ACHN (cell line): ENCODE measurements at regions not wholly inside any gene's neighbourhood (a gene's known extent, or its start where the extent isn't known, plus 50 kb on each side); places are given as distances from the start of the nearest gene placed in this dataset.

Source experiments
- DNase-seq: peaks from one replicate; pipeline ENCODE4 v3.0.0-alpha.2; 2015
- in situ Hi-C: cut with HindIII; loops from 2 replicates; pipeline ENCODE4 v1.10.0; 2017; ENCODE audit warnings: low sequenced_read_pairs, low pct_ligation_motif_present, low pct_unique_long_range_greater_than_20kb

GRCh38 chr17:59451706-59452105 is 113.7 kb upstream of the DHX40 start:
- in situ Hi-C loops: no loop called here
- peak; percentile 21 for DNase-seq

- in situ Hi-C loops: no loop called here
- DNase-seq: no peak
Measured at GRCh38 chr17:59454633-59455105, 110.7 kb upstream of the DHX40 start.

- DNase-seq: no peak
- in situ Hi-C loops: no loop called here
Measured at GRCh38 chr17:59456428-59456827, 109.0 kb upstream of the DHX40 start.

- no peak for DNase-seq
- in situ Hi-C loops: no loop called here
Measured at GRCh38 chr17:59456923-59457615, 108.3 kb upstream of the DHX40 start.

GRCh38 chr17:59462385-59462784 is 103.0 kb upstream of the DHX40 start:
- no peak for DNase-seq
- in situ Hi-C loops: no loop called here

- in situ Hi-C loops: no loop called here
Measured at GRCh38 chr17:59464246-59464645, 101.2 kb upstream of the DHX40 start.

GRCh38 chr17:59465949-59466307 is 99.5 kb upstream of the DHX40 start:
- no peak for DNase-seq
- in situ Hi-C loops: no loop called here

More at GRCh38 chr17:59464246-59464645, 101.2 kb upstream of the DHX40 start:
- no peak for DNase-seq

- DNase-seq: no peak
- in situ Hi-C loops: no loop called here
Measured at GRCh38 chr17:59466946-59467801, 98.2 kb upstream of the DHX40 start.

GRCh38 chr17:59469786-59470485 is 95.5 kb upstream of the DHX40 start:
- DNase-seq: no peak
- in situ Hi-C loops: no loop called here

GRCh38 chr17:59470624-59471297 is 94.6 kb upstream of the DHX40 start:
- no peak for DNase-seq
- in situ Hi-C loops: no loop called here

- DNase-seq: no peak
- in situ Hi-C loops: no loop called here
Measured at GRCh38 chr17:59476413-59476812, 89.0 kb upstream of the DHX40 start.

GRCh38 chr17:59479141-59479540 is 86.3 kb upstream of the DHX40 start:
- no peak for DNase-seq
- in situ Hi-C loops: no loop called here

GRCh38 chr17:59483860-59484259 is 81.5 kb upstream of the DHX40 start:
- no peak for DNase-seq
- in situ Hi-C loops: no loop called here

GRCh38 chr17:59485015-59485414 is 80.4 kb upstream of the DHX40 start:
- in situ Hi-C loops: no loop called here
- DNase-seq: no peak

GRCh38 chr17:59485946-59486345 is 79.5 kb upstream of the DHX40 start:
- in situ Hi-C loops: no loop called here
- no peak for DNase-seq

GRCh38 chr17:59487161-59487873 is 78.1 kb upstream of the DHX40 start:
- in situ Hi-C loops: no loop called here

GRCh38 chr17:59488805-59489204 is 76.6 kb upstream of the DHX40 start:
- no peak for DNase-seq
- in situ Hi-C loops: no loop called here

More at GRCh38 chr17:59487161-59487873, 78.1 kb upstream of the DHX40 start:
- no peak for DNase-seq

- in situ Hi-C loops: no loop called here
- DNase-seq: no peak
Measured at GRCh38 chr17:59490216-59490615, 75.2 kb upstream of the DHX40 start.
